HL-60 (cell line): ENCODE measurements at regions not wholly inside any gene's neighbourhood (a gene's known extent, or its start where the extent isn't known, plus 50 kb on each side); places are given as distances from the start of the nearest gene placed in this dataset.

Source experiments
- GABPA ChIP-seq: IDR thresholded peaks from 2 replicates; pipeline ENCODE4 v1.6.1; 2012; ENCODE audit warnings: low read depth
- TF ChIP-seq, protein P1 (sequence below): IDR thresholded peaks from one replicate; pipeline ENCODE4 v1.5.1; 2011; ENCODE audit warnings: low read length, control low read depth, inconsistent platforms; ENCODE audit not compliant: insufficient read depth

DNA sequence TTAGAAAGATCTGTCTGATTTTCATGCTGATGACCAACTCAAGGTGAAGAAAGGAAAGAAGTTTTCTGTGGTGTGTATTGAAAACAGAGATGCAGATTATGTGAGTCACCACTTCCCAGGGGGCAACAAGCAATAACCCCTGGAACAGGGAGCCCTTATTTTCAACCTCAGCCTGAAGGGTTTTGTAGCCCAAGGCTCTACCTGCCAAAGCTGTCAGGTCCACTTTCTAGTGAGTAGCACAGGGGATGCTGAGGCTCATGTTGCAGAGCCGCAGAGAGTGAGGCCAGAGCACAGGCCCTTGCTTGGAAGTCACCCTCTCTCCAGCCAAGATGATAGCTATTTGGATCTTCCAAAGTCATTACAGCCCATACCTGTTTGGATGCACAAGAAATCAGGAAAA lies 152.2 kb upstream of the SLC24A5 start:
- TF ChIP-seq, protein P1, sequence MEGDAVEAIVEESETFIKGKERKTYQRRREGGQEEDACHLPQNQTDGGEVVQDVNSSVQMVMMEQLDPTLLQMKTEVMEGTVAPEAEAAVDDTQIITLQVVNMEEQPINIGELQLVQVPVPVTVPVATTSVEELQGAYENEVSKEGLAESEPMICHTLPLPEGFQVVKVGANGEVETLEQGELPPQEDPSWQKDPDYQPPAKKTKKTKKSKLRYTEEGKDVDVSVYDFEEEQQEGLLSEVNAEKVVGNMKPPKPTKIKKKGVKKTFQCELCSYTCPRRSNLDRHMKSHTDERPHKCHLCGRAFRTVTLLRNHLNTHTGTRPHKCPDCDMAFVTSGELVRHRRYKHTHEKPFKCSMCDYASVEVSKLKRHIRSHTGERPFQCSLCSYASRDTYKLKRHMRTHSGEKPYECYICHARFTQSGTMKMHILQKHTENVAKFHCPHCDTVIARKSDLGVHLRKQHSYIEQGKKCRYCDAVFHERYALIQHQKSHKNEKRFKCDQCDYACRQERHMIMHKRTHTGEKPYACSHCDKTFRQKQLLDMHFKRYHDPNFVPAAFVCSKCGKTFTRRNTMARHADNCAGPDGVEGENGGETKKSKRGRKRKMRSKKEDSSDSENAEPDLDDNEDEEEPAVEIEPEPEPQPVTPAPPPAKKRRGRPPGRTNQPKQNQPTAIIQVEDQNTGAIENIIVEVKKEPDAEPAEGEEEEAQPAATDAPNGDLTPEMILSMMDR, result no peak
- TF ChIP-seq GABPA, result no peak
